NCI-H2107 (cell line): ENCODE measurements at regions not wholly inside any gene's neighbourhood (a gene's known extent, or its start where the extent isn't known, plus 50 kb on each side); places are given as distances from the start of the nearest gene placed in this dataset.
A peak's percentile ranks its signal among the peaks of the same experiment; 100 is the strongest.
"Not testable (repeated sequence)": the region's sequence is repeated elsewhere in the genome, so short reads cannot be mapped to it uniquely, and the experiment has no call there.

Experiments used
- DNase-seq: peaks from one replicate; lab custom pipeline; 2025; lab: John Stamatoyannopoulos, UW

GRCh38 chr12:97713270-97713669 lies 250.7 kb downstream of the RMST start:
- no peak for DNase-seq

GRCh38 chr12:97714107-97714563 lies 251.5 kb downstream of the RMST start:
- DNase-seq = no peak

GRCh38 chr12:97716356-97716755 lies 253.8 kb downstream of the RMST start:
- no peak for DNase-seq

GRCh38 chr12:97723801-97724200 lies 261.2 kb downstream of the RMST start:
- not testable (repeated sequence) for DNase-seq

GRCh38 chr12:97745406-97746101 lies 282.9 kb downstream of the RMST start:
- no peak for DNase-seq

- peak; percentile 40 for DNase-seq
Observed at GRCh38 chr12:97748298-97748697, 285.7 kb downstream of the RMST start.

- no peak for DNase-seq
Observed at GRCh38 chr12:97751704-97752103, 289.1 kb downstream of the RMST start.

- DNase-seq = no peak
Observed at GRCh38 chr12:97752129-97752528, 289.5 kb downstream of the RMST start.

GRCh38 chr12:97753332-97753731 lies 290.7 kb downstream of the RMST start:
- no peak for DNase-seq

- DNase-seq = no peak
Observed at GRCh38 chr12:97754306-97754705, 291.7 kb downstream of the RMST start.

GRCh38 chr12:97756066-97756666 lies 293.6 kb downstream of the RMST start:
- no peak for DNase-seq

GRCh38 chr12:97756741-97757140 lies 294.1 kb downstream of the RMST start:
- no peak for DNase-seq

GRCh38 chr12:97757481-97758193 lies 295.0 kb downstream of the RMST start:
- no peak for DNase-seq

- DNase-seq = no peak
Observed at GRCh38 chr12:97758194-97758501, 295.5 kb downstream of the RMST start.

GRCh38 chr12:97758586-97758985 lies 296.0 kb downstream of the RMST start:
- DNase-seq = no peak

- DNase-seq = no peak
Observed at GRCh38 chr12:97760601-97761000, 298.0 kb downstream of the RMST start.

GRCh38 chr12:97763113-97763512 lies 300.5 kb downstream of the RMST start:
- no peak for DNase-seq

- no peak for DNase-seq
Observed at GRCh38 chr12:97764700-97765099, 302.1 kb downstream of the RMST start.

- DNase-seq = no peak
Observed at GRCh38 chr12:97767347-97767746, 304.7 kb downstream of the RMST start.

- no peak for DNase-seq
Observed at GRCh38 chr12:97778111-97778510, 315.5 kb downstream of the RMST start.

GRCh38 chr12:97781342-97781741 lies 318.7 kb downstream of the RMST start:
- no peak for DNase-seq

GRCh38 chr12:97784904-97785303 lies 322.3 kb downstream of the RMST start:
- no peak for DNase-seq

GRCh38 chr12:97790281-97790680 lies 327.7 kb downstream of the RMST start:
- no peak for DNase-seq
